ENCODE measurements at regions not wholly inside any gene's neighbourhood (a gene's known extent, or its start where the extent isn't known, plus 50 kb on each side); places are given as distances from the start of the nearest gene placed in this dataset.

- Mint-ChIP-seq H3K9me3 (peaks cover 1% of the 10 kb centered on the region), H3K27ac (no peak overlapping the region), H3K27me3 (no peaks in the 10 kb centered on the region), H3K4me3 (no peak overlapping the region), H3K4me1 (ENCODE audit: low read depth) (no peaks in the 10 kb centered on the region), H3K36me3 (ENCODE audit: low read depth) (no peaks in the 10 kb centered on the region)
- no peak for DNase-seq
- intact Hi-C loops (cut with micrococcal nuclease): no loop called here
- ChIA-PET POLR2A (no interaction called here), CTCF (no interaction called here)
- TF ChIP-seq CTCF (IDR thresholded peaks at IDR 0.05): no peak
- ATAC-seq: no peak
Observed at GRCh38 chr4:137768196-137768595, 235.9 kb upstream of the PCDH18 start.

- no peak overlapping the region for H3K27ac Mint-ChIP-seq
- ChIA-PET POLR2A (no interaction called here), CTCF (no interaction called here)
- intact Hi-C loops (cut with micrococcal nuclease): no loop called here
- no peak overlapping the region for H3K4me3 Mint-ChIP-seq
- no peaks in the 10 kb centered on the region for H3K36me3 Mint-ChIP-seq (ENCODE audit: low read depth)
- no peak for DNase-seq
- no peak for TF ChIP-seq CTCF (IDR thresholded peaks at IDR 0.05)
- no peaks in the 10 kb centered on the region for H3K27me3 Mint-ChIP-seq
- ATAC-seq: no peak
- no peaks in the 10 kb centered on the region for H3K4me1 Mint-ChIP-seq (ENCODE audit: low read depth)
- H3K9me3 Mint-ChIP-seq: peaks cover 1% of the 10 kb centered on the region
Observed at GRCh38 chr4:137762591-137762990, 230.3 kb upstream of the PCDH18 start.

GRCh38 chr4:137754652-137755471 lies 222.6 kb upstream of the PCDH18 start:
- H3K9me3 Mint-ChIP-seq: peaks cover 3% of the 10 kb centered on the region
- H3K27me3 Mint-ChIP-seq: no peaks in the 10 kb centered on the region
- ChIA-PET POLR2A (no interaction called here), CTCF (interaction anchor here (0.7 kb wide), 1 partner anchor 182 kb away, joined by 3 read pairs; no protein-coding TSS in a partner anchor)
- no peaks in the 10 kb centered on the region for H3K4me1 Mint-ChIP-seq (ENCODE audit: low read depth)
- ATAC-seq (no peak), DNase-seq (no peak)
- no peak for TF ChIP-seq CTCF (IDR thresholded peaks at IDR 0.05)
- H3K36me3 Mint-ChIP-seq (ENCODE audit: low read depth): no peaks in the 10 kb centered on the region
- H3K4me3 Mint-ChIP-seq: no peak overlapping the region
- no peak overlapping the region for H3K27ac Mint-ChIP-seq
- intact Hi-C loops (cut with micrococcal nuclease): no loop called here

GRCh38 chr4:137749466-137749865 lies 217.2 kb upstream of the PCDH18 start:
- H3K9me3 Mint-ChIP-seq: peaks cover 3% of the 10 kb centered on the region
- DNase-seq (no peak), ATAC-seq (no peak)
- ChIA-PET POLR2A (no interaction called here), CTCF (no interaction called here)
- intact Hi-C loops (cut with micrococcal nuclease): no loop called here
- no peak overlapping the region for H3K4me3 Mint-ChIP-seq
- no peaks in the 10 kb centered on the region for H3K4me1 Mint-ChIP-seq (ENCODE audit: low read depth)
- no peaks in the 10 kb centered on the region for H3K27me3 Mint-ChIP-seq
- H3K27ac Mint-ChIP-seq: no peak overlapping the region
- H3K36me3 Mint-ChIP-seq (ENCODE audit: low read depth): no peaks in the 10 kb centered on the region
- TF ChIP-seq CTCF (IDR thresholded peaks at IDR 0.05): no peak

- no peaks in the 10 kb centered on the region for H3K36me3 Mint-ChIP-seq (ENCODE audit: low read depth)
- ChIA-PET POLR2A (no interaction called here), CTCF (no interaction called here)
- no peaks in the 10 kb centered on the region for H3K4me1 Mint-ChIP-seq (ENCODE audit: low read depth)
- no peaks in the 10 kb centered on the region for H3K27me3 Mint-ChIP-seq
- H3K4me3 Mint-ChIP-seq: no peak overlapping the region
- intact Hi-C loops (cut with micrococcal nuclease): no loop called here
- no peak for TF ChIP-seq CTCF (IDR thresholded peaks at IDR 0.05)
- DNase-seq (no peak), ATAC-seq (no peak)
- peaks cover 6% of the 10 kb centered on the region for H3K9me3 Mint-ChIP-seq
- H3K27ac Mint-ChIP-seq: no peak overlapping the region
Observed at GRCh38 chr4:137748616-137749015, 216.3 kb upstream of the PCDH18 start.

All from activated CD8-positive, alpha-beta T cell treated with anti-CD3 and anti-CD28 coated beads for 36 hours (primary cell).